ENCODE measurements at regions not wholly inside any gene's neighbourhood (a gene's known extent, or its start where the extent isn't known, plus 50 kb on each side); places are given as distances from the start of the nearest gene placed in this dataset.
"Not testable (repeated sequence)": the region's sequence is repeated elsewhere in the genome, so short reads cannot be mapped to it uniquely, and the experiment has no call there.

- Histone ChIP-seq H3K4me1 (no peaks in the 10 kb centered on the region), H3K27me3 (no peaks in the 10 kb centered on the region), H3K9me3 (no peaks in the 10 kb centered on the region), H3K36me3 (no peaks in the 10 kb centered on the region), H3K27ac (no peak overlapping the region), H3K4me3 (no peak overlapping the region)
- no peak for TF ChIP-seq CTCF (IDR thresholded peaks at IDR 0.05)
- TF ChIP-seq POLR2AphosphoS5 (IDR thresholded peaks at IDR 0.05) = no peak
- no peak for TF ChIP-seq POLR2A (IDR thresholded peaks at IDR 0.05)
- no peak for TF ChIP-seq EP300 (IDR thresholded peaks at IDR 0.05)
- WGBS, 2 donors (ENCODE audit: low coverage in 1 of 2) = 73% methylated on average over 5 of the region's 9 CpGs; no CpG with 5 or more reads in 1 of the 2 donors
- no peak for ATAC-seq
Measured at GRCh38 chr13:109401307-109401706, 385.1 kb downstream of the IRS2 start.

GRCh38 chr13:109400624-109401257 is 385.6 kb downstream of the IRS2 start:
- ATAC-seq = no peak
- Histone ChIP-seq H3K9me3 (no peaks in the 10 kb centered on the region), H3K27me3 (no peaks in the 10 kb centered on the region)

GRCh38 chr13:109400209-109400608 is 386.2 kb downstream of the IRS2 start:
- Histone ChIP-seq H3K27me3 (no peaks in the 10 kb centered on the region), H3K27ac (no peak overlapping the region), H3K36me3 (no peaks in the 10 kb centered on the region), H3K9me3 (no peaks in the 10 kb centered on the region), H3K4me3 (no peak overlapping the region), H3K4me1 (no peaks in the 10 kb centered on the region)
- WGBS, 2 donors (ENCODE audit: low coverage in 1 of 2) = 66 to 72% methylated on average over 9 to 11 of the region's 11 CpGs
- no peak for TF ChIP-seq EP300 (IDR thresholded peaks at IDR 0.05)
- TF ChIP-seq POLR2A (IDR thresholded peaks at IDR 0.05) = no peak
- no peak for TF ChIP-seq POLR2AphosphoS5 (IDR thresholded peaks at IDR 0.05)
- TF ChIP-seq CTCF (IDR thresholded peaks at IDR 0.05) = no peak
- no peak for ATAC-seq

More at GRCh38 chr13:109400624-109401257, 385.6 kb downstream of the IRS2 start:
- Histone ChIP-seq H3K4me1 (no peaks in the 10 kb centered on the region), H3K4me3 (no peak overlapping the region), H3K36me3 (no peaks in the 10 kb centered on the region), H3K27ac (no peak overlapping the region)
- 76 to 96% methylated on average over 3 to 6 of the region's 11 CpGs for WGBS, 2 donors (ENCODE audit: low coverage in 1 of 2)
- TF ChIP-seq CTCF (IDR thresholded peaks at IDR 0.05) = no peak
- TF ChIP-seq POLR2AphosphoS5 (IDR thresholded peaks at IDR 0.05) = no peak
- TF ChIP-seq POLR2A (IDR thresholded peaks at IDR 0.05) = no peak
- no peak for TF ChIP-seq EP300 (IDR thresholded peaks at IDR 0.05)

GRCh38 chr13:109398071-109398470 is 388.3 kb downstream of the IRS2 start:
- ATAC-seq, H3K9me3 ChIP-seq, H3K4me1 ChIP-seq, H3K4me3 ChIP-seq, H3K27ac ChIP-seq, H3K36me3 ChIP-seq, H3K27me3 ChIP-seq: not testable (repeated sequence)
- 77 to 100% methylated on average over 4 to 5 of the region's 5 CpGs for WGBS, 2 donors (ENCODE audit: low coverage in 1 of 2)

GRCh38 chr13:109397285-109397684 is 389.1 kb downstream of the IRS2 start:
- no peak for ATAC-seq
- Histone ChIP-seq H3K4me3 (no peak overlapping the region), H3K4me1 (no peaks in the 10 kb centered on the region), H3K9me3 (no peaks in the 10 kb centered on the region), H3K27ac (no peak overlapping the region), H3K27me3 (no peaks in the 10 kb centered on the region), H3K36me3 (no peaks in the 10 kb centered on the region)
- no peak for TF ChIP-seq EP300 (IDR thresholded peaks at IDR 0.05)
- no peak for TF ChIP-seq POLR2A (IDR thresholded peaks at IDR 0.05)
- no peak for TF ChIP-seq POLR2AphosphoS5 (IDR thresholded peaks at IDR 0.05)
- TF ChIP-seq CTCF (IDR thresholded peaks at IDR 0.05) = no peak
- 88 to 90% methylated on average over 2 to 3 of the region's 3 CpGs for WGBS, 2 donors (ENCODE audit: low coverage in 1 of 2)

Measured in gastroesophageal sphincter (tissue), 4 donors.